Caco-2 (cell line): ENCODE measurements at regions not wholly inside any gene's neighbourhood (a gene's known extent, or its start where the extent isn't known, plus 50 kb on each side); places are given as distances from the start of the nearest gene placed in this dataset.

Source experiments
- BruUV-seq: library from RNA; stranded (reverse); fragments of 400-500 nt; replicated peaks from 2 replicates; lab custom pipeline; 2021; lab: Mats Ljungman, UMichigan
- CTCF ChIA-PET: fragments of 300-600 bp; sonication (Branson Sonifier 250); formaldehyde crosslinking; loops from one replicate; lab custom pipeline; 2022; ENCODE audit warnings: antibody characterized with exemption; lab: Charles Lee
- POLR2A ChIA-PET: fragments of 300-600 bp; sonication (Branson Sonifier 250); formaldehyde crosslinking; loops from one replicate; lab custom pipeline; 2022; ENCODE audit warnings: antibody characterized with exemption; lab: Charles Lee
- DNase-seq, 2 experiments: peaks; one replicate each; pipeline versions ENCODE4 v3.0.0 to v3.0.0-alpha.2; 2020 to 2022
- H3K27me3 ChIP-seq: replicated peaks from 2 replicates; pipeline ENCODE4 v1.6.0; 2011; ENCODE audit warnings: low read length; ENCODE audit not compliant: control insufficient read depth, insufficient read depth
- H3K36me3 ChIP-seq: 2 replicates; pipeline ENCODE4 v1.5.1; 2011; ENCODE audit warnings: low read length; ENCODE audit not compliant: control insufficient read depth, insufficient read depth
- H3K4me1 ChIP-seq: fragments of 250-450 bp; sonication (Bioruptor Pico); 2 replicates; pipeline ENCODE4 v1.5.1; 2020; ENCODE audit warnings: mild to moderate bottlenecking
- H3K4me3 ChIP-seq: 2 replicates; pipeline ENCODE4 v1.5.1; 2011; ENCODE audit warnings: low read depth, mild to moderate bottlenecking, control low read depth, low read length
- H3K9me3 ChIP-seq: fragments of 250-450 bp; sonication (Bioruptor Pico); 2 replicates; pipeline ENCODE4 v1.5.1; 2020; ENCODE audit warnings: mild to moderate bottlenecking, moderate library complexity
- H3K27ac Mint-ChIP-seq: one replicate; pipeline ENCODE4 v1.8.0; 2022; ENCODE audit warnings: mixed read lengths; ENCODE audit not compliant: unreplicated experiment
- H3K27me3 Mint-ChIP-seq: one replicate; pipeline ENCODE4 v1.8.0; 2022; ENCODE audit warnings: mixed read lengths; ENCODE audit not compliant: insufficient read depth, unreplicated experiment
- H3K36me3 Mint-ChIP-seq: one replicate; pipeline ENCODE4 v1.8.0; 2022; ENCODE audit warnings: mild to moderate bottlenecking, mixed read lengths; ENCODE audit not compliant: insufficient read depth, unreplicated experiment
- H3K4me1 Mint-ChIP-seq: one replicate; pipeline ENCODE4 v1.8.0; 2022; ENCODE audit warnings: low read depth, mixed read lengths; ENCODE audit not compliant: unreplicated experiment
- H3K4me3 Mint-ChIP-seq: one replicate; pipeline ENCODE4 v1.8.0; 2022; ENCODE audit warnings: mild to moderate bottlenecking, moderate library complexity, mixed read lengths; ENCODE audit not compliant: unreplicated experiment
- H3K9me3 Mint-ChIP-seq: one replicate; pipeline ENCODE4 v1.8.0; 2022; ENCODE audit warnings: mixed read lengths; ENCODE audit not compliant: unreplicated experiment
- CTCF ChIP-seq, 2 experiments: fragments of 200-600 bp in 1 of 2; IDR thresholded peaks; 1 replicate in 1 of 2; 2 replicates in 1 of 2; pipeline versions ENCODE4 v1.5.1 to v1.8.0; 2011 to 2022; ENCODE audit warnings: antibody characterized with exemption in 1 of 2, control low read depth in 1 of 2, inconsistent platforms in 1 of 2, low read depth in 1 of 2, low read length in 1 of 2, mild to moderate bottlenecking in 1 of 2, moderate library complexity in 1 of 2; ENCODE audit not compliant: insufficient read depth in 1 of 2, severe bottlenecking in 1 of 2, unreplicated experiment in 1 of 2
- intact Hi-C: fragments of 100-400 bp; cut with micrococcal nuclease; formaldehyde crosslinking; loops from one replicate; pipeline ENCODE4 v1.10.0; 2022; ENCODE audit not compliant: unreplicated experiment

GRCh38 chr1:203401199-203401877 lies 50.4 kb upstream of the FMOD start:
- ChIA-PET POLR2A (no interaction called here), CTCF (interaction anchor here (0.6 kb wide), 1 partner anchor 62 kb away, joined by 3 read pairs; no protein-coding TSS in a partner anchor)

GRCh38 chr1:203402152-203402551 lies 51.2 kb upstream of the FMOD start:
- H3K4me3 Mint-ChIP-seq: no peak overlapping the region
- peaks cover 7% of the 10 kb centered on the region for H3K4me1 Mint-ChIP-seq
- no peaks in the 10 kb centered on the region for H3K27me3 ChIP-seq
- ChIA-PET CTCF (no interaction called here), POLR2A (no interaction called here)
- no peak for DNase-seq
- no peaks in the 10 kb centered on the region for H3K27me3 Mint-ChIP-seq
- BruUV-seq: no TSS peak
- H3K36me3 Mint-ChIP-seq: no peaks in the 10 kb centered on the region
- no peaks in the 10 kb centered on the region for H3K36me3 ChIP-seq
- no peak for TF ChIP-seq CTCF (IDR thresholded peaks at IDR 0.05; ENCODE audit: insufficient read depth in 1 of 2, low read depth in 1 of 2, low read length in 1 of 2, severe bottlenecking in 1 of 2, unreplicated experiment in 1 of 2)
- H3K4me3 ChIP-seq: no peak overlapping the region
- H3K4me1 ChIP-seq: no peaks in the 10 kb centered on the region
- 0 out of 2 replicates have a peak, but pooled peaks cover 4% of the 10 kb centered on the region for H3K9me3 ChIP-seq
- intact Hi-C loops: no loop called here
- H3K9me3 Mint-ChIP-seq: no peaks in the 10 kb centered on the region
- no peak overlapping the region for H3K27ac Mint-ChIP-seq

More at GRCh38 chr1:203401199-203401877, 50.4 kb upstream of the FMOD start:
- no peak for TF ChIP-seq CTCF (IDR thresholded peaks at IDR 0.05; ENCODE audit: insufficient read depth in 1 of 2, low read depth in 1 of 2, low read length in 1 of 2, severe bottlenecking in 1 of 2, unreplicated experiment in 1 of 2)
- peaks cover 7% of the 10 kb centered on the region for H3K4me1 Mint-ChIP-seq
- peaks cover 5% of the 10 kb centered on the region for H3K27me3 Mint-ChIP-seq
- DNase-seq: no peak
- Histone ChIP-seq H3K4me1 (no peaks in the 10 kb centered on the region), H3K4me3 (no peak overlapping the region), H3K36me3 (no peaks in the 10 kb centered on the region), H3K9me3 (0 out of 2 replicates have a peak, but pooled peaks cover 4% of the 10 kb centered on the region), H3K27me3 (no peaks in the 10 kb centered on the region)
- BruUV-seq: no TSS peak
- H3K27ac Mint-ChIP-seq: no peak overlapping the region
- no peaks in the 10 kb centered on the region for H3K36me3 Mint-ChIP-seq
- intact Hi-C loops: no loop called here
- H3K9me3 Mint-ChIP-seq: no peaks in the 10 kb centered on the region
- no peak overlapping the region for H3K4me3 Mint-ChIP-seq

GRCh38 chr1:203402629-203403337 lies 51.9 kb upstream of the FMOD start:
- Mint-ChIP-seq H3K27ac (no peak overlapping the region), H3K4me3 (no peak overlapping the region), H3K4me1 (peaks cover 7% of the 10 kb centered on the region), H3K36me3 (no peaks in the 10 kb centered on the region), H3K9me3 (no peaks in the 10 kb centered on the region), H3K27me3 (no peaks in the 10 kb centered on the region)
- DNase-seq: no peak
- ChIA-PET POLR2A (no interaction called here), CTCF (no interaction called here)
- Histone ChIP-seq H3K9me3 (0 out of 2 replicates have a peak, but pooled peaks cover 4% of the 10 kb centered on the region), H3K36me3 (no peaks in the 10 kb centered on the region), H3K27me3 (no peaks in the 10 kb centered on the region), H3K4me1 (no peaks in the 10 kb centered on the region), H3K4me3 (no peak overlapping the region)
- no peak for TF ChIP-seq CTCF (IDR thresholded peaks at IDR 0.05; ENCODE audit: insufficient read depth in 1 of 2, low read depth in 1 of 2, low read length in 1 of 2, severe bottlenecking in 1 of 2, unreplicated experiment in 1 of 2)
- BruUV-seq: no TSS peak
- intact Hi-C loops: no loop called here
